ENCODE measurements at regions not wholly inside any gene's neighbourhood (a gene's known extent, or its start where the extent isn't known, plus 50 kb on each side); places are given as distances from the start of the nearest gene placed in this dataset.

DNA sequence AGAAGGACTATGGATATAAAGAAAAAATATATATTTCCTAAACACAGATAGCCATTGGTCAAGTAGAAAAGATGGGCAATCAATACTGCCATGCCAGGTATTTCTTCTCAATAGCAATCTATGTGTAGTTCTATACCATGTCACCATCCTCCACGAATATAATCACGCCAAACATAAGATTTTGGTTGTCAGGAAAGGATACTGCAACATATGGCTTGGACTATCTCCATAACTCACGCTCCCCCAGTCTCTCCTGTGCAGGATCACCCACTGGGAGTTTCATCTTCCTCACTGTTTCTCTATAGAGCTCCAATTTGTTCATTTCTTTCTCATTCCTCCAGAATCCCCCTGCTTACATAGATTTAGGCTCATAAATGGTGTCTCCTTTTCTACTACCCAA is 462.9 kb upstream of the KCNMB2 start:
- 93 to 95% methylated on average over 3 of the region's 3 CpGs for WGBS, 2 donors
- Histone ChIP-seq H3K9me3 (no peaks in the 10 kb centered on the region), H3K27me3 (no peaks in the 10 kb centered on the region), H3K27ac (no peak overlapping the region), H3K36me3 (no peaks in the 10 kb centered on the region), H3K4me3 (replicated peaks in 1 of 3) (no peak overlapping the region), H3K4me1 (no peaks in the 10 kb centered on the region)
- DNase-seq = no peak
- intact Hi-C loops (cut with DNase I) = no loop called here
- no peak for TF ChIP-seq CTCF (IDR thresholded peaks at IDR 0.05)
- TF ChIP-seq POLR2A (IDR thresholded peaks at IDR 0.05) = no peak

DNA sequence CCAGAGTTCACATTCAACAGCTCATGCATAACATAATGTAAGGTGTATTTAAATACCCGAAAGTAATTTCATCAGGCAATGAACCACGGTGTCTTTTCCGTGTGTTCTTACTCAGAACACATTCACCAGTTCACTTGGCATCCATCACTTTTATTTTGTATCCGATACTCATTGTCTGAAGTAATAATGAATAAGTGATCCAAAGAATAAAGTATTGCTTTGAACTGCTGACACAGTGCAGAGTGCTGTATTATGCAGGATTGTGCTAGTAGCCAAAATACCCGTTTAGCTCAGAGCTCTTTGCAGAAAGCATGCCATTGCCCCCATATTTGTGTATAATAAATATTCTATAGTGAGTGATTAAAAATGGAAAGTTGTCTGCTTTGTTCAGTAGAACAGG is 460.9 kb upstream of the KCNMB2 start:
- WGBS, 2 donors = 94 to 95% methylated on average over 5 of the region's 5 CpGs
- Histone ChIP-seq H3K9me3 (no peaks in the 10 kb centered on the region), H3K27me3 (no peaks in the 10 kb centered on the region), H3K4me1 (no peaks in the 10 kb centered on the region), H3K4me3 (replicated peaks in 1 of 3) (no peak overlapping the region), H3K36me3 (no peaks in the 10 kb centered on the region), H3K27ac (no peak overlapping the region)
- intact Hi-C loops (cut with DNase I) = no loop called here
- no peak for TF ChIP-seq POLR2A (IDR thresholded peaks at IDR 0.05)
- TF ChIP-seq CTCF (IDR thresholded peaks at IDR 0.05) = no peak
- no peak for DNase-seq

- intact Hi-C loops (cut with DNase I) = no loop called here
- H3K27ac ChIP-seq = peak overlapping the region in 1 of 3 donors; percentile 48
Measured at GRCh38 chr3:178078953-178079352, 457.3 kb upstream of the KCNMB2 start.

DNA sequence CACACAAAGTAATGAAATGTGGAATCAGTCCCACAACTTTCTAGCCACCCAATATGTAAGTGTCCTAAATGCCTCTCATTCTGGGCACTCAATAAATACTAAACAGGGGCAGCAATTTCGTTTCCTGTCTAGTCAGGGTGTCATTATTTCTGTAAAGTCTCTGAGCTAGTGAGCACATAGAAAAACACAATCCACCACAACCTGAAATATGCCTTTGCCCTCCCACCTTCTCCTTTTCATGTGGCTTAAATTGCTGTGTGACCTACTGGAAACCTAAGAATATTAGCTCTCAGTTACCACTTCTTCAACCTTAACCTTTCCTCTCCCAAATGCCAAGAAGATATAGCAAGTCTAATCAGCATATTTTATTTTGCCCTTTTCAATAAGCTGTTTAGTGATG is 456.3 kb upstream of the KCNMB2 start:
- TF ChIP-seq CTCF (IDR thresholded peaks at IDR 0.05) (no peak), POLR2A (IDR thresholded peaks at IDR 0.05) (no peak)
- Histone ChIP-seq H3K27ac (no peak overlapping the region), H3K4me1 (peaks cover 14 to 23% of the 10 kb centered on the region in 2 donors), H3K4me3 (replicated peaks in 1 of 3) (no peak overlapping the region), H3K27me3 (no peaks in the 10 kb centered on the region), H3K36me3 (no peaks in the 10 kb centered on the region), H3K9me3 (no peaks in the 10 kb centered on the region)
- 64 to 74% methylated on average over 1 of the region's 1 CpG for WGBS, 2 donors
- intact Hi-C loops (cut with DNase I) = no loop called here
- DNase-seq = no peak

More at GRCh38 chr3:178078953-178079352, 457.3 kb upstream of the KCNMB2 start:
- no peaks in the 10 kb centered on the region for H3K9me3 ChIP-seq
- H3K4me3 ChIP-seq (replicated peaks in 1 of 3) = no peak overlapping the region
- no peak for TF ChIP-seq POLR2A (IDR thresholded peaks at IDR 0.05)
- no peak for TF ChIP-seq CTCF (IDR thresholded peaks at IDR 0.05)
- peak in 1 of 2 donors; percentile 30 for DNase-seq
- no peaks in the 10 kb centered on the region for H3K27me3 ChIP-seq
- WGBS, 2 donors = 39 to 53% methylated on average over 1 of the region's 1 CpG
- H3K4me1 ChIP-seq = peaks cover 5 to 13% of the 10 kb centered on the region in 2 donors
- no peaks in the 10 kb centered on the region for H3K36me3 ChIP-seq

DNA sequence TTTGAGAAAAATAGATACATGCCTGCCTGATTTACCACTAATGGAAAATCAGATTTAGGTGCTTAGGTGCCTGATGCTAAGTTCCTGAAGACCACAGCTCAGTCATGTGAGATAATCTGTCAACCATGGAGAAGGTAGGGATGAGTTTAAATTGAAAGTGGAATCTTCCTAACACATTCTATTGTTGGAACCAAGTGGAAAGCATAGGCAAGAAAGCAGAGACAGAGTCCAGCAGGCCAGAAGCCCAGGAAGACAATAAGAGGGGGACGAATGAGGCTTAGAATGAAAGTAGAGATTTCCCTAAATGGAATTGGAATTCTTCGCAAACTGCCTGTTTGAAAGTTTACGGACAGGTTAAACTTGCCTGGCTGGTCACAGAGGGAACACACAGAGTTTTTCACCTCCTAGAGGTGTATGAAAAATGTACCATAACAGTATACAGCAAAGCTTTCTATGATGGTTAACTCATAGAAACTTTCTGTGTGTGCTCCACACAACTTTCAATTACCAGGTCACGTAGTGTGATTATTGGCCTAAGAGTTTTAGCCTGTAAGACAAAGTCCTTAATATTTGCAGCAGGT is 453.8 kb upstream of the KCNMB2 start:
- H3K4me1 ChIP-seq = peaks cover 20 to 32% of the 10 kb centered on the region in 2 donors
- no peaks in the 10 kb centered on the region for H3K9me3 ChIP-seq
- no peak overlapping the region for H3K27ac ChIP-seq
- WGBS, 2 donors = 81 to 90% methylated on average over 4 of the region's 4 CpGs
- TF ChIP-seq CTCF (IDR thresholded peaks at IDR 0.05) (no peak), POLR2A (IDR thresholded peaks at IDR 0.05) (no peak)
- intact Hi-C loops (cut with DNase I) = no loop called here
- H3K36me3 ChIP-seq = no peaks in the 10 kb centered on the region
- H3K27me3 ChIP-seq = no peaks in the 10 kb centered on the region
- no peak for DNase-seq
- no peak overlapping the region for H3K4me3 ChIP-seq (replicated peaks in 1 of 3)

Measured in thyroid gland (tissue), 4 donors.